Adrenal gland (tissue), 5 donors: ENCODE measurements at regions not wholly inside any gene's neighbourhood (a gene's known extent, or its start where the extent isn't known, plus 50 kb on each side); places are given as distances from the start of the nearest gene placed in this dataset.

Experiments used
- CTCF ChIP-seq, 6 experiments: fragments of 450-650 bp in 4 of 6; fragments of 200-600 bp in 2 of 6; sonication (generic) in 1 of 6; IDR thresholded peaks; 1 replicate in 5 of 6; 2 replicates in 1 of 6; pipeline versions ENCODE4 v1.5.1 to v1.8.0; 2016 to 2021; ENCODE audit warnings: antibody characterized with exemption in 6 of 6, mild to moderate bottlenecking in 2 of 6, moderate library complexity in 1 of 6
- POLR2A ChIP-seq, 2 donors: fragments of 450-650 bp; IDR thresholded peaks; one replicate each; pipeline ENCODE4 v1.6.1; 2017; ENCODE audit warnings: antibody characterized with exemption in 2 of 2, mild to moderate bottlenecking in 2 of 2, moderate library complexity in 1 of 2
- donor health status: DM: no; HTN: no; CAD: no.

GRCh38 chr1:22371408-22371807, 80.2 kb upstream of the ZBTB40 start:
- TF ChIP-seq POLR2A (IDR thresholded peaks at IDR 0.05) (no peak), CTCF (IDR thresholded peaks at IDR 0.05) (no peak)
